GM18511 (cell line): ENCODE measurements at regions not wholly inside any gene's neighbourhood (a gene's known extent, or its start where the extent isn't known, plus 50 kb on each side); places are given as distances from the start of the nearest gene placed in this dataset.
"Not testable (repeated sequence)": the region's sequence is repeated elsewhere in the genome, so short reads cannot be mapped to it uniquely, and the experiment has no call there.

Source experiments
- ATAC-seq: cut with Tn5 transposase; IDR thresholded peaks from one replicate; pipeline ENCODE4 v1.9.1; 2021; ENCODE audit warnings: mild to moderate bottlenecking, moderate library complexity; ENCODE audit not compliant: unreplicated experiment

GRCh38 chr7:8809320-8809719 is 375.9 kb downstream of the NXPH1 start:
- no peak for ATAC-seq

GRCh38 chr7:8817448-8818036 is 384.1 kb downstream of the NXPH1 start:
- no peak for ATAC-seq

- ATAC-seq = no peak
Measured at GRCh38 chr7:8818406-8818805, 385.0 kb downstream of the NXPH1 start.

GRCh38 chr7:8822595-8822994 is 389.2 kb downstream of the NXPH1 start:
- no peak for ATAC-seq

- no peak for ATAC-seq
Measured at GRCh38 chr7:8823486-8823885, 390.1 kb downstream of the NXPH1 start.

GRCh38 chr7:8827329-8827728 is 393.9 kb downstream of the NXPH1 start:
- no peak for ATAC-seq

GRCh38 chr7:8829100-8829499 is 395.7 kb downstream of the NXPH1 start:
- ATAC-seq = no peak

- no peak for ATAC-seq
Measured at GRCh38 chr7:8831376-8831775, 398.0 kb downstream of the NXPH1 start.

GRCh38 chr7:8833355-8833754 is 399.9 kb downstream of the NXPH1 start:
- ATAC-seq = no peak

- ATAC-seq = no peak
Measured at GRCh38 chr7:8841171-8841570, 407.8 kb downstream of the NXPH1 start.

- no peak for ATAC-seq
Measured at GRCh38 chr7:8871716-8872115, 438.3 kb downstream of the NXPH1 start.

GRCh38 chr7:8881916-8882315 is 448.5 kb downstream of the NXPH1 start:
- no peak for ATAC-seq

GRCh38 chr7:8885480-8886000 is 452.1 kb downstream of the NXPH1 start:
- ATAC-seq = no peak

GRCh38 chr7:8890346-8890745 is 456.9 kb downstream of the NXPH1 start:
- ATAC-seq = not testable (repeated sequence)

- ATAC-seq = no peak
Measured at GRCh38 chr7:8893775-8894174, 460.4 kb downstream of the NXPH1 start.

- no peak for ATAC-seq
Measured at GRCh38 chr7:8906396-8907075, 473.1 kb downstream of the NXPH1 start.

GRCh38 chr7:8908889-8909288 is 475.5 kb downstream of the NXPH1 start:
- no peak for ATAC-seq

GRCh38 chr7:8913682-8914081 is 480.3 kb downstream of the NXPH1 start:
- ATAC-seq = no peak

GRCh38 chr7:8921807-8922206 is 488.4 kb downstream of the NXPH1 start:
- no peak for ATAC-seq

GRCh38 chr7:8922726-8923125 is 489.3 kb downstream of the NXPH1 start:
- ATAC-seq = no peak

- ATAC-seq = no peak
Measured at GRCh38 chr7:8923164-8923806, 489.9 kb downstream of the NXPH1 start.
